ENCODE measurements at regions not wholly inside any gene's neighbourhood (a gene's known extent, or its start where the extent isn't known, plus 50 kb on each side); places are given as distances from the start of the nearest gene placed in this dataset.
"Not testable (repeated sequence)": the region's sequence is repeated elsewhere in the genome, so short reads cannot be mapped to it uniquely, and the experiment has no call there.

GRCh38 chr19:34049944-34050343 is 122.4 kb upstream of the LSM14A start:
- TF ChIP-seq CTCF (IDR thresholded peaks at IDR 0.05; ENCODE audit: insufficient read depth, low read length, missing control alignments), result no peak
- POLR2A ChIA-PET, result no interaction called here
- CTCF ChIA-PET, result interaction anchor here (0.6 kb wide), 1 partner anchor 8 kb away, joined by 4 read pairs; no protein-coding TSS in a partner anchor
- no peak overlapping the region for H3K4me3 ChIP-seq (ENCODE audit: low read depth, low read length)
- DNase-seq (ENCODE audit: low read depth, low spot score), result no peak

- DNase-seq (ENCODE audit: low read depth, low spot score); POLR2A ChIA-PET; H3K4me3 ChIP-seq (ENCODE audit: low read depth, low read length): not testable (repeated sequence)
- CTCF ChIA-PET, result interaction anchor here (0.6 kb wide), 1 partner anchor 8 kb away, joined by 4 read pairs; no protein-coding TSS in a partner anchor
These were observed 121.9 kb upstream of the LSM14A start for GRCh38 chr19:34050430-34050829.

GRCh38 chr19:34051255-34051654 is 121.0 kb upstream of the LSM14A start:
- no peak for TF ChIP-seq CTCF (IDR thresholded peaks at IDR 0.05; ENCODE audit: insufficient read depth, low read length, missing control alignments)
- no peak overlapping the region for H3K4me3 ChIP-seq (ENCODE audit: low read depth, low read length)
- ChIA-PET CTCF (interaction anchor here (1.4 to 1.6 kb wide), 2 partner anchors 9 to 45 kb away, joined by 4 to 9 read pairs; no protein-coding TSS in a partner anchor), POLR2A (no interaction called here)
- DNase-seq (ENCODE audit: low read depth, low spot score), result no peak

- ChIA-PET CTCF (no interaction called here), POLR2A (no interaction called here)
- TF ChIP-seq CTCF (IDR thresholded peaks at IDR 0.05; ENCODE audit: insufficient read depth, low read length, missing control alignments), result no peak
- no peak overlapping the region for H3K4me3 ChIP-seq (ENCODE audit: low read depth, low read length)
- DNase-seq (ENCODE audit: low read depth, low spot score), result no peak
These were observed 115.1 kb upstream of the LSM14A start for GRCh38 chr19:34057155-34057554.

GRCh38 chr19:34066007-34066643 is 106.2 kb upstream of the LSM14A start:
- POLR2A ChIA-PET, result no interaction called here
- CTCF ChIA-PET, result interaction anchor here (0.9 to 4.6 kb wide), 3 partner anchors 24 to 288 kb away, joined by 3 to 18 read pairs (median 5); no protein-coding TSS in a partner anchor
- no peak for DNase-seq (ENCODE audit: low read depth, low spot score)
- no peak for TF ChIP-seq CTCF (IDR thresholded peaks at IDR 0.05; ENCODE audit: insufficient read depth, low read length, missing control alignments)
- no peak overlapping the region for H3K4me3 ChIP-seq (ENCODE audit: low read depth, low read length)

- no peak overlapping the region for H3K4me3 ChIP-seq (ENCODE audit: low read depth, low read length)
- CTCF ChIA-PET, result no interaction called here
- no peak for DNase-seq (ENCODE audit: low read depth, low spot score)
- TF ChIP-seq CTCF (IDR thresholded peaks at IDR 0.05; ENCODE audit: insufficient read depth, low read length, missing control alignments), result no peak
- POLR2A ChIA-PET, result no interaction called here
These were observed 104.4 kb upstream of the LSM14A start for GRCh38 chr19:34067861-34068271.

- CTCF ChIA-PET, result interaction anchor here (1.5 kb wide), 1 partner anchor 298 kb away, joined by 4 read pairs; no protein-coding TSS in a partner anchor
- TF ChIP-seq CTCF (IDR thresholded peaks at IDR 0.05; ENCODE audit: insufficient read depth, low read length, missing control alignments), result no peak
- POLR2A ChIA-PET, result no interaction called here
- no peak for DNase-seq (ENCODE audit: low read depth, low spot score)
- H3K4me3 ChIP-seq (ENCODE audit: low read depth, low read length), result no peak overlapping the region
These were observed 96.6 kb upstream of the LSM14A start for GRCh38 chr19:34075661-34076091.
